Ishikawa (cell line): ENCODE measurements at regions not wholly inside any gene's neighbourhood (a gene's known extent, or its start where the extent isn't known, plus 50 kb on each side); places are given as distances from the start of the nearest gene placed in this dataset.

Experiments used
- CEBPB ChIP-seq: IDR thresholded peaks from 2 replicates; pipeline ENCODE4 v1.6.1; 2012
- CREB1 ChIP-seq: IDR thresholded peaks from 2 replicates; pipeline ENCODE4 v1.6.1; 2012; ENCODE audit warnings: low read depth
- EGR1 ChIP-seq: IDR thresholded peaks from 2 replicates; pipeline ENCODE4 v1.6.1; 2012
- EP300 ChIP-seq: IDR thresholded peaks from 2 replicates; pipeline ENCODE4 v1.6.1; 2012; ENCODE audit warnings: borderline replicate concordance
- FOXM1 ChIP-seq: IDR thresholded peaks from 2 replicates; pipeline ENCODE4 v1.6.1; 2012; ENCODE audit warnings: low read depth, borderline replicate concordance
- MAX ChIP-seq: IDR thresholded peaks from 2 replicates; pipeline ENCODE4 v1.6.1; 2012
- NFIC ChIP-seq: IDR thresholded peaks from 2 replicates; pipeline ENCODE4 v1.6.1; 2012
- RAD21 ChIP-seq: IDR thresholded peaks from 2 replicates; pipeline ENCODE4 v1.6.1; 2012; ENCODE audit warnings: low read depth
- REST ChIP-seq: IDR thresholded peaks from 2 replicates; pipeline ENCODE4 v1.6.1; 2012; ENCODE audit warnings: low read depth, mild to moderate bottlenecking
- TAF1 ChIP-seq: IDR thresholded peaks from 2 replicates; pipeline ENCODE4 v1.6.1; 2012; ENCODE audit warnings: low read depth, mild to moderate bottlenecking
- TCF12 ChIP-seq: IDR thresholded peaks from 2 replicates; pipeline ENCODE4 v1.6.1; 2012; ENCODE audit warnings: low read depth
- TEAD4 ChIP-seq: IDR thresholded peaks from 2 replicates; pipeline ENCODE4 v1.6.1; 2012
- YY1 ChIP-seq: IDR thresholded peaks from 2 replicates; pipeline ENCODE4 v1.6.1; 2012; ENCODE audit warnings: low read depth
- ZBTB7A ChIP-seq: IDR thresholded peaks from 2 replicates; pipeline ENCODE4 v1.6.1; 2012; ENCODE audit warnings: low read depth
- TF ChIP-seq, protein P1 (sequence below): IDR thresholded peaks from 2 replicates; pipeline ENCODE4 v1.6.1; 2012

GRCh38 chr17:68108313-68109000, 72.9 kb downstream of the KPNA2 start:
- TF ChIP-seq EP300 (no peak), CREB1 (no peak), TEAD4 (no peak), RAD21 (no peak), FOXM1 (no peak), MAX (no peak), TAF1 (no peak), CEBPB (no peak)

DNA sequence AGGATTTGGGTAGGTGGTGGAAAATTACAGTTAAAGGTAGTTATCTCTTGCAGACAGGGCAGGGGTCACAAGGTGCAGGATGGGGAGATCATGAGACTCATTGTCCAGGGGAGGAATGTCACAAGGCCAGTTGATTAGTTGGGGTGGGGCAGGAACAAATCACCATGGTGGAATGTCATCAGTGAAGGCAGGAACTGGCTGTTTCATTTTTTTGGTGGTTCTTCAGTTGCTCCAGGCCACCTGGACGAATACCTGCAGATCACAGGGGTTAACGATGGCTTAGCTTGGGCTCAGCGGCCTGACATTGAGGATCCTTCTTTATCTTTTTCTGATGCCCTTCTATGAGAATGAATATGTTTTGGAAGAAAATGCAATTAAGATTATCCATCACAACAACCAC, 87.1 kb downstream of the KPNA2 start:
- TF ChIP-seq EP300 = no peak
- TF ChIP-seq REST = no peak
- TF ChIP-seq ZBTB7A = no peak
- no peak for TF ChIP-seq MAX
- no peak for TF ChIP-seq TCF12
- TF ChIP-seq TEAD4 = no peak
- TF ChIP-seq, protein P1, sequence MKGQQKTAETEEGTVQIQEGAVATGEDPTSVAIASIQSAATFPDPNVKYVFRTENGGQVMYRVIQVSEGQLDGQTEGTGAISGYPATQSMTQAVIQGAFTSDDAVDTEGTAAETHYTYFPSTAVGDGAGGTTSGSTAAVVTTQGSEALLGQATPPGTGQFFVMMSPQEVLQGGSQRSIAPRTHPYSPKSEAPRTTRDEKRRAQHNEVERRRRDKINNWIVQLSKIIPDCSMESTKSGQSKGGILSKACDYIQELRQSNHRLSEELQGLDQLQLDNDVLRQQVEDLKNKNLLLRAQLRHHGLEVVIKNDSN = no peak
- TF ChIP-seq RAD21 = no peak
- no peak for TF ChIP-seq CREB1
- TF ChIP-seq CEBPB = no peak
- no peak for TF ChIP-seq TAF1
- TF ChIP-seq FOXM1 = no peak
- TF ChIP-seq NFIC = no peak
- no peak for TF ChIP-seq YY1
- TF ChIP-seq EGR1 = no peak

GRCh38 chr17:68125111-68125870, 89.8 kb downstream of the KPNA2 start:
- TF ChIP-seq YY1 (no peak), TCF12 (no peak), CEBPB (no peak), TAF1 (no peak), NFIC (no peak)

- TF ChIP-seq ZBTB7A = no peak
- TF ChIP-seq CREB1 = no peak
- TF ChIP-seq CEBPB = no peak
- no peak for TF ChIP-seq RAD21
- TF ChIP-seq YY1 = no peak
- TF ChIP-seq, protein P1 = no peak
- no peak for TF ChIP-seq FOXM1
- TF ChIP-seq EGR1 = no peak
- no peak for TF ChIP-seq TCF12
- TF ChIP-seq EP300 = no peak
- no peak for TF ChIP-seq TAF1
Measured at GRCh38 chr17:68127914-68128313, 92.4 kb downstream of the KPNA2 start.

DNA sequence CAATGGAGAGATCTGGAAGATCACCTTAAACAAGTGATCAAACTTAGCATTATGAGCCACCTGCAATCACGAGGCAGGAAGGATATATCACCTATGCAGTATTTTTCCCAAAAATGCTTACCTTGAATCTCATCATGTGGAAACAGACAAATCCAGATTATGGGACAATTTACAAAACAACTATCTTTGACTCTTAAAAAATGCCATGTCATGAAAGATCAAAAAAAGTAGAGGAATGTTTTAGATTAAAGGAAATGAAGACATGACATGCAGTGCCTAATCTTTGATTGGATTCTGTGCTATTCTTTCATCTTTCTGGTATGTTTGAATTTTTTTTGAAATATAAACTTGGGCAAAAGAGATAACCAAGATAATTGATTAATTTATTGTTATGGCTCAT, 95.9 kb downstream of the KPNA2 start:
- TF ChIP-seq TAF1 (no peak), TCF12 (no peak), CREB1 (no peak), NFIC (no peak), CEBPB (no peak), MAX (no peak), EGR1 (no peak), EP300 (no peak), YY1 (no peak), ZBTB7A (no peak), RAD21 (no peak)
- TF ChIP-seq, protein P1 = no peak

GRCh38 chr17:68133346-68134045, 98.0 kb downstream of the KPNA2 start:
- TF ChIP-seq NFIC (no peak), EP300 (no peak), TCF12 (no peak), YY1 (no peak), ZBTB7A (no peak), MAX (no peak), CREB1 (no peak), TAF1 (no peak), EGR1 (no peak), FOXM1 (no peak), CEBPB (no peak), RAD21 (no peak), TEAD4 (no peak), REST (no peak)
- TF ChIP-seq, protein P1 = no peak
